ENCODE measurements at regions not wholly inside any gene's neighbourhood (a gene's known extent, or its start where the extent isn't known, plus 50 kb on each side); places are given as distances from the start of the nearest gene placed in this dataset.

- H3K4me3 ChIP-seq (ENCODE audit: severe bottlenecking): no peak overlapping the region
- no peaks in the 10 kb centered on the region for H3K9me3 ChIP-seq (ENCODE audit: severe bottlenecking)
- no peaks in the 10 kb centered on the region for H3K4me1 ChIP-seq (ENCODE audit: insufficient read depth, poor library complexity, severe bottlenecking)
- ATAC-seq (ENCODE audit: low read depth) (no peak), DNase-seq (ENCODE audit: low spot score) (no peak)
- no peak overlapping the region for H3K27ac ChIP-seq (ENCODE audit: poor library complexity, severe bottlenecking)
- H3K27me3 ChIP-seq (ENCODE audit: insufficient read depth, poor library complexity, severe bottlenecking): no peaks in the 10 kb centered on the region
- no peak for TF ChIP-seq CTCF (IDR thresholded peaks at IDR 0.05; ENCODE audit: poor library complexity, severe bottlenecking)
- no peaks in the 10 kb centered on the region; the same call in 1 of the 2 replicates for H3K36me3 ChIP-seq (ENCODE audit: low read depth)
Measured at GRCh38 chr4:101420661-101421060, 73.3 kb upstream of the PPP3CA start.

- ATAC-seq (ENCODE audit: low read depth): no peak
- Histone ChIP-seq H3K27me3 (ENCODE audit: insufficient read depth, poor library complexity, severe bottlenecking) (no peaks in the 10 kb centered on the region), H3K4me1 (ENCODE audit: insufficient read depth, poor library complexity, severe bottlenecking) (no peaks in the 10 kb centered on the region), H3K9me3 (ENCODE audit: severe bottlenecking) (no peaks in the 10 kb centered on the region), H3K27ac (ENCODE audit: poor library complexity, severe bottlenecking) (no peak overlapping the region), H3K4me3 (ENCODE audit: severe bottlenecking) (no peak overlapping the region), H3K36me3 (ENCODE audit: low read depth) (no peaks in the 10 kb centered on the region; the same call in 1 of the 2 replicates)
- DNase-seq (ENCODE audit: low spot score): no peak
- no peak for TF ChIP-seq CTCF (IDR thresholded peaks at IDR 0.05; ENCODE audit: poor library complexity, severe bottlenecking)
Measured at GRCh38 chr4:101419336-101420135, 72.2 kb upstream of the PPP3CA start.

DNA sequence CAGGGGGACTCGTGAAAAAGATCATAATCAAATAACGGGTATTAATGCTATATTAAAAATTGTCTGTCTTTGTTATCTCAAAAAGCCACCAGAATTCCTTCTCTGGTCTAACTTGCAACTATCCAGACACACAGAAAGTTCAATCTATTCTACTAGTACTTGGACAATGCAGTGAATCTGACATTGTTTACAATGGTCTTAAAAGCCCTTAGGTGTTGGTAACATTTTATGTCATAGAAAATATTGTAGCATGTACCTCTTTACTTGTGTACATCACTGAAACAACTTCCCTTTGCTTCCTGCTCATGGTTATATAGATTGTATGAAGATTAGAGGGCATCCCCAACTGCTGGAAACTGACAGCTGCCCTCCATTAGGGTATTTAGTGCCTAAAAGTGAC is 71.1 kb upstream of the PPP3CA start:
- DNase-seq (ENCODE audit: low spot score) (no peak), ATAC-seq (ENCODE audit: low read depth) (no peak)
- Histone ChIP-seq H3K27me3 (ENCODE audit: insufficient read depth, poor library complexity, severe bottlenecking) (no peaks in the 10 kb centered on the region), H3K9me3 (ENCODE audit: severe bottlenecking) (no peaks in the 10 kb centered on the region), H3K27ac (ENCODE audit: poor library complexity, severe bottlenecking) (no peak overlapping the region), H3K4me3 (ENCODE audit: severe bottlenecking) (no peak overlapping the region), H3K36me3 (ENCODE audit: low read depth) (no peaks in the 10 kb centered on the region; the same call in 1 of the 2 replicates), H3K4me1 (ENCODE audit: insufficient read depth, poor library complexity, severe bottlenecking) (no peaks in the 10 kb centered on the region)
- TF ChIP-seq CTCF (IDR thresholded peaks at IDR 0.05; ENCODE audit: poor library complexity, severe bottlenecking): no peak

- ATAC-seq (ENCODE audit: low read depth): no peak
- no peaks in the 10 kb centered on the region for H3K27me3 ChIP-seq (ENCODE audit: insufficient read depth, poor library complexity, severe bottlenecking)
- H3K9me3 ChIP-seq (ENCODE audit: severe bottlenecking): no peaks in the 10 kb centered on the region
- no peak overlapping the region for H3K27ac ChIP-seq (ENCODE audit: poor library complexity, severe bottlenecking)
- no peak for TF ChIP-seq CTCF (IDR thresholded peaks at IDR 0.05; ENCODE audit: poor library complexity, severe bottlenecking)
- H3K4me1 ChIP-seq (ENCODE audit: insufficient read depth, poor library complexity, severe bottlenecking): no peaks in the 10 kb centered on the region
- H3K36me3 ChIP-seq (ENCODE audit: low read depth): no peaks in the 10 kb centered on the region; the same call in 1 of the 2 replicates
- no peak overlapping the region for H3K4me3 ChIP-seq (ENCODE audit: severe bottlenecking)
- DNase-seq (ENCODE audit: low spot score): no peak
Measured at GRCh38 chr4:101418055-101418454, 70.7 kb upstream of the PPP3CA start.

GRCh38 chr4:101417046-101417445 is 69.7 kb upstream of the PPP3CA start:
- Histone ChIP-seq H3K27ac (ENCODE audit: poor library complexity, severe bottlenecking) (no peak overlapping the region), H3K4me3 (ENCODE audit: severe bottlenecking) (no peak overlapping the region), H3K36me3 (ENCODE audit: low read depth) (no peaks in the 10 kb centered on the region), H3K9me3 (ENCODE audit: severe bottlenecking) (no peaks in the 10 kb centered on the region), H3K4me1 (ENCODE audit: insufficient read depth, poor library complexity, severe bottlenecking) (peaks cover under 1% of the 10 kb centered on the region), H3K27me3 (ENCODE audit: insufficient read depth, poor library complexity, severe bottlenecking) (no peaks in the 10 kb centered on the region)
- no peak for ATAC-seq (ENCODE audit: low read depth)
- DNase-seq (ENCODE audit: low spot score): no peak
- no peak for TF ChIP-seq CTCF (IDR thresholded peaks at IDR 0.05; ENCODE audit: poor library complexity, severe bottlenecking)
